Body of pancreas (tissue), 4 donors: ENCODE measurements at regions not wholly inside any gene's neighbourhood (a gene's known extent, or its start where the extent isn't known, plus 50 kb on each side); places are given as distances from the start of the nearest gene placed in this dataset.

Experiments
- ATAC-seq: fragments of 150-250 bp; one replicate; pipeline ENCODE4 v1.9.1; 2016
- DNase-seq, 4 donors: peaks; one replicate each; pipeline ENCODE4 v3.0.0-alpha.2; 2019
- H3K27ac ChIP-seq, 4 donors: fragments of 200-600 bp; sonication (generic); 1 replicate in 3 of 4; 2 replicates in 1 of 4; pipeline versions ENCODE4 v1.5.1 to v1.6.1; 2016 to 2019; ENCODE audit warnings: mild to moderate bottlenecking in 1 of 4, mixed read lengths in 1 of 4, moderate library complexity in 1 of 4
- H3K27me3 ChIP-seq, 2 donors: fragments of 200-600 bp; sonication (generic); one replicate each; pipeline ENCODE4 v1.6.0; 2016; ENCODE audit warnings: mild to moderate bottlenecking in 1 of 2
- H3K36me3 ChIP-seq, 2 donors: fragments of 200-600 bp; sonication (generic); replicated peaks in 1 of 2; 2 replicates each; pipeline ENCODE4 v1.5.1; 2016; ENCODE audit warnings: low read depth in 2 of 2; ENCODE audit not compliant: insufficient read depth in 1 of 2
- H3K4me1 ChIP-seq: fragments of 200-600 bp; sonication (generic); one replicate; pipeline ENCODE4 v1.6.0; 2016
- H3K4me3 ChIP-seq, 2 donors: fragments of 200-600 bp; sonication (generic); 1 replicate in 1 of 2; 2 replicates in 1 of 2; pipeline ENCODE4 v1.5.1; 2016 to 2019
- H3K9me3 ChIP-seq, 3 donors: fragments of 200-600 bp; sonication (generic); 1 replicate in 2 of 3; 2 replicates in 1 of 3; pipeline ENCODE4 v1.5.1; 2016
- CTCF ChIP-seq, 7 experiments: fragments of 450-650 bp in 4 of 7; fragments of 200-600 bp in 3 of 7; sonication (generic) in 3 of 7; IDR thresholded peaks; one replicate each; pipeline ENCODE4 v1.5.1; 2016 to 2019; ENCODE audit warnings: antibody characterized with exemption in 7 of 7
- POLR2A ChIP-seq, 3 donors: fragments of 450-650 bp; IDR thresholded peaks; one replicate each; pipeline ENCODE4 v1.6.1; 2016; ENCODE audit warnings: antibody characterized with exemption in 3 of 3, mild to moderate bottlenecking in 2 of 3
- WGBS, 2 donors: methylation state at CpG; one replicate each; pipeline ENCODE4 v1.1.5; 2017; 5-methylcytosine and 5-hydroxymethylcytosine counted together
- intact Hi-C: fragments of 100-400 bp; cut with DNase I; formaldehyde crosslinking; loops from one replicate; pipeline ENCODE4 v1.15.1; 2023

- WGBS, 2 donors: 76 to 88% methylated on average over 1 of the region's 1 CpG
- Histone ChIP-seq H3K9me3 (no peaks in the 10 kb centered on the region), H3K4me3 (no peak overlapping the region), H3K27me3 (no peaks in the 10 kb centered on the region), H3K36me3 (no peaks in the 10 kb centered on the region), H3K27ac (no peak overlapping the region), H3K4me1 (no peaks in the 10 kb centered on the region)
- TF ChIP-seq CTCF (IDR thresholded peaks at IDR 0.05): no peak
- intact Hi-C loops: no loop called here
- DNase-seq (no peak), ATAC-seq (no peak)
Observed at GRCh38 chr4:129220254-129220653, 124.3 kb downstream of the C4orf33 start.

GRCh38 chr4:129223945-129224344 is 128.0 kb downstream of the C4orf33 start:
- no peak for TF ChIP-seq CTCF (IDR thresholded peaks at IDR 0.05)
- TF ChIP-seq POLR2A (IDR thresholded peaks at IDR 0.05): no peak
- Histone ChIP-seq H3K27ac (no peak overlapping the region), H3K4me1 (no peaks in the 10 kb centered on the region), H3K4me3 (no peak overlapping the region), H3K36me3 (no peaks in the 10 kb centered on the region), H3K9me3 (no peaks in the 10 kb centered on the region), H3K27me3 (no peaks in the 10 kb centered on the region)
- intact Hi-C loops: no loop called here
- ATAC-seq: no peak
- no peak for DNase-seq

- H3K4me3 ChIP-seq: no peak overlapping the region
- TF ChIP-seq POLR2A (IDR thresholded peaks at IDR 0.05) (no peak), CTCF (IDR thresholded peaks at IDR 0.05) (no peak)
- DNase-seq (no peak), ATAC-seq (no peak)
- no peaks in the 10 kb centered on the region for H3K36me3 ChIP-seq
- 81 to 85% methylated on average over 4 of the region's 4 CpGs for WGBS, 2 donors
- no peaks in the 10 kb centered on the region for H3K9me3 ChIP-seq
- no peak overlapping the region for H3K27ac ChIP-seq
- intact Hi-C loops: no loop called here
- no peaks in the 10 kb centered on the region for H3K4me1 ChIP-seq
- H3K27me3 ChIP-seq: no peaks in the 10 kb centered on the region
Observed at GRCh38 chr4:129230846-129231245, 134.9 kb downstream of the C4orf33 start.

GRCh38 chr4:129231945-129232588 is 136.1 kb downstream of the C4orf33 start:
- Histone ChIP-seq H3K27ac (no peak overlapping the region), H3K36me3 (no peaks in the 10 kb centered on the region), H3K9me3 (no peaks in the 10 kb centered on the region), H3K4me3 (no peak overlapping the region), H3K4me1 (no peaks in the 10 kb centered on the region), H3K27me3 (no peaks in the 10 kb centered on the region)
- TF ChIP-seq CTCF (IDR thresholded peaks at IDR 0.05) (no peak), POLR2A (IDR thresholded peaks at IDR 0.05) (no peak)
- WGBS, 2 donors: 51 to 57% methylated on average over 2 of the region's 2 CpGs
- intact Hi-C loops: no loop called here
- no peak for ATAC-seq
- DNase-seq: no peak

GRCh38 chr4:129232589-129233337 is 136.8 kb downstream of the C4orf33 start:
- DNase-seq (no peak), ATAC-seq (no peak)
- TF ChIP-seq CTCF (IDR thresholded peaks at IDR 0.05): no peak
- TF ChIP-seq POLR2A (IDR thresholded peaks at IDR 0.05): no peak
- intact Hi-C loops: no loop called here
- Histone ChIP-seq H3K4me3 (no peak overlapping the region), H3K27ac (no peak overlapping the region), H3K36me3 (no peaks in the 10 kb centered on the region), H3K27me3 (no peaks in the 10 kb centered on the region), H3K4me1 (no peaks in the 10 kb centered on the region), H3K9me3 (no peaks in the 10 kb centered on the region)
- WGBS, 2 donors: 28 to 36% methylated on average over 3 of the region's 3 CpGs
